ENCODE measurements at regions not wholly inside any gene's neighbourhood (a gene's known extent, or its start where the extent isn't known, plus 50 kb on each side); places are given as distances from the start of the nearest gene placed in this dataset.

DNA sequence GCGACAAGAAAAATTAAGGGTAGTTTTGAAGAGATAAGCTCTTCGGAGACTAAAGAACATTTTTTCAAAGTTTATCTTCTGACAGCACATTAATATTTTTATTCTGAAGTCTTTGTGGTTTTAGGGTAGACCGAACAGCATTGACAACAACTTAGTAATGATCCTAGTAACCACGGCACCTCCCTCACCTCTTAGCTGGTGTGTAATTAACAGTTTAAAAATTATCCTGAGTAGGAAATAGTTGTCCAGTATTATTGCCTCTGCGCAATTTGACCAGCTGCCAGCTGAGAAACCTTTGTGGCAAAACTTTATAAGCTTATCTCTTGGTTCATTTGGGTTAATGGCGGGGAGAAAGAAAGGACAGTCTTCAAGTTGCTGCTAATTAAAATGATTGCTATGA is 213.6 kb downstream of the CBLL2 start:
- TF ChIP-seq, protein P1, sequence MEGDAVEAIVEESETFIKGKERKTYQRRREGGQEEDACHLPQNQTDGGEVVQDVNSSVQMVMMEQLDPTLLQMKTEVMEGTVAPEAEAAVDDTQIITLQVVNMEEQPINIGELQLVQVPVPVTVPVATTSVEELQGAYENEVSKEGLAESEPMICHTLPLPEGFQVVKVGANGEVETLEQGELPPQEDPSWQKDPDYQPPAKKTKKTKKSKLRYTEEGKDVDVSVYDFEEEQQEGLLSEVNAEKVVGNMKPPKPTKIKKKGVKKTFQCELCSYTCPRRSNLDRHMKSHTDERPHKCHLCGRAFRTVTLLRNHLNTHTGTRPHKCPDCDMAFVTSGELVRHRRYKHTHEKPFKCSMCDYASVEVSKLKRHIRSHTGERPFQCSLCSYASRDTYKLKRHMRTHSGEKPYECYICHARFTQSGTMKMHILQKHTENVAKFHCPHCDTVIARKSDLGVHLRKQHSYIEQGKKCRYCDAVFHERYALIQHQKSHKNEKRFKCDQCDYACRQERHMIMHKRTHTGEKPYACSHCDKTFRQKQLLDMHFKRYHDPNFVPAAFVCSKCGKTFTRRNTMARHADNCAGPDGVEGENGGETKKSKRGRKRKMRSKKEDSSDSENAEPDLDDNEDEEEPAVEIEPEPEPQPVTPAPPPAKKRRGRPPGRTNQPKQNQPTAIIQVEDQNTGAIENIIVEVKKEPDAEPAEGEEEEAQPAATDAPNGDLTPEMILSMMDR (conservative IDR thresholded peaks at IDR 0.05; ENCODE audit: control insufficient read depth, insufficient read depth, low read depth, low read length) = no peak
- DNase-seq (ENCODE audit: low read depth) = no peak

DNA sequence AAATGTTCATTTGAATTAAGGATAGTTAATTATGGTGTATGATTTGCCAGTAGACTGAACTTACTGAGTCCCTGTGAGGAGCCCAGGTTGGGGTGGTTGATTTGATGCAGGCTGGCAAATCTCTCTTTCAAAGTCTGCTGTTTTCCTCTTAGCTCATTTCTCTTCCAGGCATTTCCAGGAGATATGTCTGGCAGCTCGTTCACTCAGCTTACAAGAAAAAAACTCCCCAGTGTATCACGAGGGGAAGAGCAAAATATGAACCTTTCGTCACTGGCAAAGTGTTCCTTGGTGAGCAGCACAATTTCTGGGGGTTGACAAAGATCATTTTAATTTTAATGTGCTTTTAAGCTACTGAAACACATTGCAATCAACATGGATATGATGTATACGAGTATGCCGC is 244.2 kb downstream of the CBLL2 start:
- no peak overlapping the region for H3K4me3 ChIP-seq (ENCODE audit: control insufficient read depth, low read depth, low read length)
- TF ChIP-seq, protein P1 (conservative IDR thresholded peaks at IDR 0.05; ENCODE audit: control insufficient read depth, insufficient read depth, low read depth, low read length) = no peak
- DNase-seq (ENCODE audit: low read depth) = no peak

More for the DNA sequence above, 213.6 kb downstream of the CBLL2 start:
- no peak overlapping the region for H3K4me3 ChIP-seq (ENCODE audit: control insufficient read depth, low read depth, low read length)

DNA sequence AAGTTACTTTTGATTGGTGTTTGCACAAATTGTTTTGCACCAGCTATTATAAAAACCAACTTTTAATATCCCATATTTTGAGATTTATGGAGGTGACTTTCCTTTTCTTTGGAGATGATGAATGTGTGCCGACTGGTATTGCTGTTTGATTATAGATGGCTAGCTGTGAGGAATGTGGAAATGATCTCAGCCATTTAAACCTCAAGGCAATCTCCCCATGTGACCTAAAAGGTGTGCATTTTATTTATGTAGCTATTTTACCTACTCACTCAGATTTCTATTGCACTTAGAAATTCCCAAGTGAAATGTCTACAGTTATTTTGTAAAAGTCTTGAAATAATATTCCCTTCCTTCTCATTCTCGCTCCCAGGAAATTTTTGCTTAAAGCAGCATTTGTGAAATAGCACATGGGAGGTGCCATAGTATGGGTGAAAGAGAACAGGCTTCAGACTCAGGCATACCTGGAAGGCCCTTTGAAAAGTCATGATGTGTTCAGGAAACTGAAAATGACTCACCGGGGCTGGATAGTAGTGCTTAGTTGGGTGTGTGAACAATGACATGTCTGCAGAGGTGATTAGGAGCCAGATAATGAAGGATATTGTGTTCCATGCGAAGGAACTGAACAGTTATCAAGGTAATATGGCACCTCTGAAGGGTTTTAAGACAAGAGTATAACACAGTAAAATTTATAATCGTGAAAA is 247.6 kb downstream of the CBLL2 start:
- no peak for DNase-seq (ENCODE audit: low read depth)
- H3K4me3 ChIP-seq (ENCODE audit: control insufficient read depth, low read depth, low read length) = no peak overlapping the region
- TF ChIP-seq, protein P1 (conservative IDR thresholded peaks at IDR 0.05; ENCODE audit: control insufficient read depth, insufficient read depth, low read depth, low read length) = no peak

DNA sequence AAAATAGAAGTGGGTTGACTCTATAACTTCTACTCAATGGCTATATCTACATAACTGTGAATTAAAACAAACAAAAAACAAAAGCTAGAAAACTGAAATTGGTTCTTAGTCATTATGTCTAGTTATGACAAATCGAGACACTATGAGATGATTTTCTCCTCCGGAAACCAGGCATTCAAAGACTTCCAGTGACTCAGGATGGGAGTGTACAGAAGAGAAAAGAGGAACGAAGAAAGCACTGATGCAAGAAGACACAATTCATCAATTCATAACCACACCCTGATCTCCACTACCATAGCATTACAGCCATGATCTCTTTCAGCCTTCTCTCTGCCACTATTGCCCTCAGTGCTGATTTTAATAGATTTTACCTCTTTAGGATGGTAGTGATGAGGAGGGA is 253.6 kb downstream of the CBLL2 start:
- H3K4me3 ChIP-seq (ENCODE audit: control insufficient read depth, low read depth, low read length) = no peak overlapping the region
- TF ChIP-seq, protein P1 (conservative IDR thresholded peaks at IDR 0.05; ENCODE audit: control insufficient read depth, insufficient read depth, low read depth, low read length) = no peak
- peak; percentile 83 for DNase-seq (ENCODE audit: low read depth)

DNA sequence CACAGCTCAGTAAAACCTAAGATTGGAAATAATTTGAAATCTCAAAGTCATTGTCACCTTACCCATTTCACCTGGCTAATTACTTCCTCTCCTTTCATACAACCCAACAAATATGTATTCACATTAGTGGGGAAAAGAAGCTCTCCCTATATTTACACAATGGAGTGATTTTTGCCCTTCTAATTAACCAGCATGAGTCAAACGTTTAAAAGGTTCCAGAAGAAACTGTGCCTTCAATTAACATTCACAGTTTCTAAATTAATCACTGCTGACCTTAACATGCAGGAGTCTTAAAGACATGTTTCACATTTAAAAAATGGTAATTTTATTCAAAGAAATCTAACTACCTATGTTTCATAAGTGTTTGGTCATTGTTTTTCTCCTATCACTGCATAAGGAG is 254.6 kb downstream of the CBLL2 start:
- no peak for DNase-seq (ENCODE audit: low read depth)
- TF ChIP-seq, protein P1 (conservative IDR thresholded peaks at IDR 0.05; ENCODE audit: control insufficient read depth, insufficient read depth, low read depth, low read length) = no peak
- no peak overlapping the region for H3K4me3 ChIP-seq (ENCODE audit: control insufficient read depth, low read depth, low read length)

DNA sequence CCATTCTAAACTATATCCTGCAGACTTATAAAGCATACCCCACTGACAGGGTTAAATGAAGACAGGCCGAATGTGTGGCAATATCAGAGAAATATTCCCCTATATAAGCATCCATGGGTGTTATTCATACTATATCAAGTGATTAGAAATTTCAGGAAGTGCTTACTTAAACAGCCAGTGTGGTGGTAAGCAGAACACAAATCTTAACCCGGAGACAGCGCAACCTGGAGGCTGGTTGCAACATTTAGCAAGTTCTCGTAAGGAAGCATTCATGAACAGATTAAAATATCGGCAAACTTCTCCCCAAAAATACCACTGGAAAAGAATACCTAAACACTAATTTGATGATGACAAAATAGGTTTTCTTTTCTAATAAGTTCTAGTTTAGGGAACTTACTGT is 261.2 kb downstream of the CBLL2 start:
- H3K4me3 ChIP-seq (ENCODE audit: control insufficient read depth, low read depth, low read length) = no peak overlapping the region
- TF ChIP-seq, protein P1 (conservative IDR thresholded peaks at IDR 0.05; ENCODE audit: control insufficient read depth, insufficient read depth, low read depth, low read length) = no peak
- peak; percentile 6 for DNase-seq (ENCODE audit: low read depth)
